ENCODE measurements at regions not wholly inside any gene's neighbourhood (a gene's known extent, or its start where the extent isn't known, plus 50 kb on each side); places are given as distances from the start of the nearest gene placed in this dataset.

DNA sequence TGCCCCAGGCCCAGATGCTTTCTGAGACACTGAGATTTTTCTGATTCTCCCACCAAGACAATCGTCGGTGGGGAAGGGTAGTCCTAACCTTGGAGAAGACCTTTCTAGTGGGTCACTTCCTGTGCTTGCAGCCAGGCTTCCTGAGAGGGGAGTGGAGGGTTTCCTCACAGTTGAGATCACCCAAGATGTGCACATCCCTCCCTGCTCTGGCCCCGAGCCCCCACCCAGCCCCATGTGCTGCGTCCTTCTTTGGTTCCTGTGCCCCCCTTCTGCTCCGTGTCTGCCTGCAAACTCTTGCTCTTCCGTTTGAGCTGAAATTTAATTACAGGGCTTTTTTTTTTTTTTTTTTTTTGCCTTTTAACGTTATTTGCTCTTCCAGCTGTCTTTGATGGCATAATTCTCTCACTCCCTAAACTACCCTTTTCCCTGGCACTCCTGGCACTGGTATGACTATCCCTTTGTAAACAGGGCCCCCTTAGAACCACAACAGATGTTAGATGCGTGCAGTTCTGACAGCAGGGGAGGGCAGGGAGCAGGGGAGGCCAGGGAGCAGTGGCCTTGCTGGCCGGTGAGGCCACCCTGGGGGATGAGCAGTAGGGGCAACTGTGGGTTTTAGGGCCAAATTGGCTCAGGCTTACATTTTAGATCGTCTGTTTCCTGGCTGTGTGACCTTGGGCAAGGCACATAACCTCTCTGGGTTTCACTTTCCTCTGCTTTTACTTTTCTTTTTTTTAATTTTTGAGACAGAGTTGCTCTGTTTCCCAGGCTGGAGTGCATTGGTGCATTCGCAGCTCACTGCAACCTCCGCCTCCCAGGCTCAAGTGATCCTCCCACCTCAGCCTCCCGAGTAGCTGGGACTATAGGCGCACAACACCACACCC lies 144.5 kb downstream of the PHETA1 start:
- Histone ChIP-seq H3K4me1 (no peaks in the 10 kb centered on the region), H3K9me3 (no peaks in the 10 kb centered on the region), H3K4me3 (no peak overlapping the region), H3K27me3 (peaks cover 0 to 26% of the 10 kb centered on the region in 2 donors), H3K27ac (no peak overlapping the region), H3K36me3 (no peaks in the 10 kb centered on the region)
- TF ChIP-seq, protein P1, sequence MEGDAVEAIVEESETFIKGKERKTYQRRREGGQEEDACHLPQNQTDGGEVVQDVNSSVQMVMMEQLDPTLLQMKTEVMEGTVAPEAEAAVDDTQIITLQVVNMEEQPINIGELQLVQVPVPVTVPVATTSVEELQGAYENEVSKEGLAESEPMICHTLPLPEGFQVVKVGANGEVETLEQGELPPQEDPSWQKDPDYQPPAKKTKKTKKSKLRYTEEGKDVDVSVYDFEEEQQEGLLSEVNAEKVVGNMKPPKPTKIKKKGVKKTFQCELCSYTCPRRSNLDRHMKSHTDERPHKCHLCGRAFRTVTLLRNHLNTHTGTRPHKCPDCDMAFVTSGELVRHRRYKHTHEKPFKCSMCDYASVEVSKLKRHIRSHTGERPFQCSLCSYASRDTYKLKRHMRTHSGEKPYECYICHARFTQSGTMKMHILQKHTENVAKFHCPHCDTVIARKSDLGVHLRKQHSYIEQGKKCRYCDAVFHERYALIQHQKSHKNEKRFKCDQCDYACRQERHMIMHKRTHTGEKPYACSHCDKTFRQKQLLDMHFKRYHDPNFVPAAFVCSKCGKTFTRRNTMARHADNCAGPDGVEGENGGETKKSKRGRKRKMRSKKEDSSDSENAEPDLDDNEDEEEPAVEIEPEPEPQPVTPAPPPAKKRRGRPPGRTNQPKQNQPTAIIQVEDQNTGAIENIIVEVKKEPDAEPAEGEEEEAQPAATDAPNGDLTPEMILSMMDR (IDR thresholded peaks at IDR 0.05) = no peak
- ATAC-seq (no peak), DNase-seq (no peak)
- intact Hi-C loops (cut with DNase I) = no loop called here

DNA sequence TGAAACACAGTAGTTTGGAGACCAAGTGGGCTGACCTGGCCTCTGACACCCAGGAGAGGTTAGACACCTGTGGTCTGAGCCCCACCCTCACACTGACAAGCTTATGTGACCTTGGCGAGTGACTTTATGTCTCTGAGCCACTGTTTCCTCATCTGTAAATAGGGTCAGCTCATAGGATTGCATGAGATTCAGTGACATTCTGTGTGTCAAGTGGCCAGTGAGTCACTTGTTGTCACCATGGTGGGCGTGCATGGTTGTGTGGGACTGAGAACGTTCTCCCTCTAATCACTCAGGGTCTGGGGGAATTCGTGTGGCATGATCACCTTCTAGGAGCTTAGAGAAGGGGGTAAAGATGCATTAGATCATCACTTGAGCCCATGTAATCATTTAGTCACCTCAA lies 146.4 kb downstream of the PHETA1 start:
- intact Hi-C loops (cut with DNase I) = no loop called here
- TF ChIP-seq, protein P1 (IDR thresholded peaks at IDR 0.05) = no peak
- Histone ChIP-seq H3K4me1 (no peaks in the 10 kb centered on the region), H3K9me3 (no peaks in the 10 kb centered on the region), H3K36me3 (no peaks in the 10 kb centered on the region), H3K27me3 (peaks cover 0 to 29% of the 10 kb centered on the region in 2 donors), H3K4me3 (no peak overlapping the region), H3K27ac (no peak overlapping the region)
- DNase-seq = no peak
- no peak for ATAC-seq

DNA sequence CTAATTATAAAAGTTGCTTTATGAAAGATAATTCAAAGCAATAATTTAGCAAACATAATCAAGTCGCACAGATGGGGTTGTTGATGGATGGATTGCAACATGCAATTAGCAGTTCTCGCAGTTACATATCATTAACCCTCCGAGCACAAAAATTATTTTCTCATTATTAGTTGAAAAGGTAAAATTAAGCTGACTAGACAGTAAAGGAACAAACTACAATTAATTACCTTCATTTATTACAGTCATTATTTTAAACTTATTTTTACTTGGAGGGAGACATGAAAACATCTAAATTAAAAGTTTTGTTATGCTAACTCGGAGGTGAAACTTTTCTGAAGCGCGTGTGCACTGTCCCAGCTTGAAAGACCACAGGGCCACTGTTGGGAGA lies 146.9 kb downstream of the PHETA1 start:
- ATAC-seq (no peak), DNase-seq (no peak)
- H3K27ac ChIP-seq = no peak overlapping the region
- H3K4me3 ChIP-seq = no peak overlapping the region
- no peaks in the 10 kb centered on the region for H3K9me3 ChIP-seq
- H3K27me3 ChIP-seq = peaks cover 0 to 31% of the 10 kb centered on the region in 2 donors
- no peaks in the 10 kb centered on the region for H3K4me1 ChIP-seq
- TF ChIP-seq, protein P1 (IDR thresholded peaks at IDR 0.05) = no peak
- no peaks in the 10 kb centered on the region for H3K36me3 ChIP-seq
- intact Hi-C loops (cut with DNase I) = no loop called here

DNA sequence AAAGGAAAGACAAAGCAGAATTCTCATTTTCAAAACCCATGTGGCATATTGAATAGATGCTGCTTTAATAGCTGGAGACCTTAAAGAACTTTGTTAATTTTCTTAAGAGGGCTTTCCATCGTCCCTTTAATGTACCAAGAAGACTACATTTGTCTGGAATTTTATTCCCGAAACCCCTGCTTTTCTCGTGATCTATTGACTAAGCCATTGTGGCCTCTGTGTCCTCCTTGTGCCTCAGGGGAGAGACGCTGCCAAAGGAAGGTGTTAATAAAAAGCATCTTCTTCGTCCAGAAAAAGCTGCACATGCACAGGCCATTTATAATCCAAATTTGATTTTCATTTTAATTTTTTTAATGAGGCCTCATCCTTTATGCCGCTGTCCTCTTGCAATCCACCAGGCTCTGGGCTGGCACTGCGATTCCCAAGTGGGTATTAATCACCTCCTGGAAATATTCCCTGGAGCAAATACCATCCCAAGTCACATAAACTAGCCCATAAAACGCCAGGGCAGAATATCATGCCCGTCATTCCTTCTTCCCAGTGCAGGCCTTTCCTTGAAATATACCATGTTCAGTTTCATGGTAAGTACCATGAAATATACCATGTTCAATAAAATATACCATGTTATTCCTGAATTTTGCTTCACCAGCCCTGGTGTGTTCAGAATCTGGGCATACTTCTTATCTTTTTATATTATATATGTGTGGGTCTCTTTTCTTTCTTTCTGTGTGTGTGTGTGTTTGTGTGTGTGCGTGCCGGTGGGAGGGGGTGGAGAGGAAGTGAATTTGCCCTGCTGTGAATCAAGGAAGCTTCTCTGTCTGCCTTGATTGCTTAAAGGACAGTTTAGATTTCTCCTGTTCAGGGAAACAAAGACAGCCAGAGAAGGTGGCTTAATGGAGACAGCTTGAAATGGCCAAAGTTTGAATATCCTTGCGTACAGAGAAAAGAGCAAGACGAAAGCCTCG lies 147.6 kb downstream of the PHETA1 start:
- Histone ChIP-seq H3K4me3 (no peak overlapping the region), H3K4me1 (no peaks in the 10 kb centered on the region), H3K9me3 (no peaks in the 10 kb centered on the region), H3K36me3 (no peaks in the 10 kb centered on the region), H3K27me3 (peaks cover 0 to 27% of the 10 kb centered on the region in 2 donors), H3K27ac (no peak overlapping the region)
- ATAC-seq = no peak
- intact Hi-C loops (cut with DNase I) = no loop called here
- TF ChIP-seq, protein P1 (IDR thresholded peaks at IDR 0.05) = no peak
- DNase-seq = no peak

- ATAC-seq (no peak), DNase-seq (no peak)
- TF ChIP-seq, protein P1 (IDR thresholded peaks at IDR 0.05) = no peak
- no peak overlapping the region for H3K27ac ChIP-seq
- H3K36me3 ChIP-seq = no peaks in the 10 kb centered on the region
- H3K27me3 ChIP-seq = peaks cover 0 to 27% of the 10 kb centered on the region in 2 donors
- intact Hi-C loops (cut with DNase I) = no loop called here
- no peaks in the 10 kb centered on the region for H3K9me3 ChIP-seq
- H3K4me1 ChIP-seq = no peaks in the 10 kb centered on the region
- H3K4me3 ChIP-seq = no peak overlapping the region
Measured at GRCh38 chr12:111220363-111220762, 148.5 kb downstream of the PHETA1 start.
